GM12878 (cell line): ENCODE measurements at regions not wholly inside any gene's neighbourhood (a gene's known extent, or its start where the extent isn't known, plus 50 kb on each side); places are given as distances from the start of the nearest gene placed in this dataset.

ENCODE experiments used
- ATAC-seq: fragments of 200-7000 bp; cut with Tn5 transposase; 3 replicates; pipeline ENCODE4 v1.9.1; 2020; ENCODE audit warnings: mild to moderate bottlenecking, moderate library complexity
- BruUV-seq: library from RNA; stranded (reverse); fragments of 400-500 nt; replicated peaks from 2 replicates; lab custom pipeline; 2021; lab: Mats Ljungman, UMichigan
- CTCF ChIA-PET: fragments of 300-600 bp; sonication (Branson Sonifier 250); formaldehyde crosslinking; extraction: SDS; loops from one replicate; lab custom pipeline; 2021; ENCODE audit warnings: inconsistent platforms; lab: Yijun Ruan, JAX
- POLR2A ChIA-PET: fragments of 350-600 bp; formaldehyde crosslinking; extraction: SDS; loops from one replicate; lab custom pipeline; 2021; ENCODE audit warnings: inconsistent platforms; lab: Charles Lee
- RAD21 ChIA-PET: fragments of 300-600 bp; sonication (Branson Sonifier 250); formaldehyde crosslinking; loops from one replicate; lab custom pipeline; 2023; ENCODE audit warnings: antibody characterized with exemption; ENCODE audit not compliant: unreplicated experiment; lab: Charles Lee
- SMC1A ChIA-PET: fragments of 300-600 bp; sonication (Branson Sonifier 250); formaldehyde crosslinking; loops from one replicate; lab custom pipeline; 2023; ENCODE audit not compliant: unreplicated experiment, uncharacterized antibody; lab: Charles Lee
- DNase-seq: peaks from one replicate; pipeline ENCODE4 v3.0.0-alpha.2; 2011; ENCODE audit warnings: low read depth, low spot score
- FAIRE-seq: peaks from 3 replicates; lab custom pipeline; 2011; peaks lifted over from hg19 to GRCh38; lab: Jason Lieb, UNC
- H2AFZ ChIP-seq: 2 replicates; pipeline ENCODE4 v1.6.0; 2011; ENCODE audit warnings: low read depth, low read length, control low read depth; ENCODE audit not compliant: control insufficient read depth
- H3K27ac ChIP-seq: 2 replicates; pipeline ENCODE4 v1.5.1; 2011; ENCODE audit warnings: control low read depth; ENCODE audit not compliant: control insufficient read depth, insufficient read depth
- H3K27me3 ChIP-seq, 2 experiments: replicated peaks in 1 of 2; 2 replicates each; pipeline versions ENCODE4 v1.6.0 to v1.6.1; 2011; ENCODE audit warnings: low read length in 1 of 2; ENCODE audit not compliant: control insufficient read depth in 2 of 2, insufficient read depth in 2 of 2
- H3K36me3 ChIP-seq, 2 experiments: 2 replicates each; pipeline ENCODE4 v1.5.1; 2011; ENCODE audit warnings: low read length in 1 of 2; ENCODE audit not compliant: control insufficient read depth in 2 of 2, insufficient read depth in 2 of 2
- H3K4me1 ChIP-seq: 2 replicates; pipeline ENCODE4 v1.6.1; 2011; ENCODE audit warnings: mild to moderate bottlenecking, low read length, moderate library complexity, mixed read lengths; ENCODE audit not compliant: control insufficient read depth, insufficient read depth
- H3K4me2 ChIP-seq: 2 replicates; pipeline ENCODE4 v1.6.0; 2011; ENCODE audit warnings: control low read depth; ENCODE audit not compliant: control insufficient read depth, insufficient read depth
- H3K4me3 ChIP-seq: fragments of 200-600 bp; sonication (generic); 2 replicates; pipeline ENCODE4 v1.5.1; 2016
- H3K79me2 ChIP-seq: 2 replicates; pipeline ENCODE4 v1.6.0; 2011; ENCODE audit warnings: low read length; ENCODE audit not compliant: control insufficient read depth, insufficient read depth
- H3K9ac ChIP-seq: 2 replicates; pipeline ENCODE4 v1.8.0; 2011; ENCODE audit warnings: low read length, control low read depth, mixed read lengths; ENCODE audit not compliant: control insufficient read depth, insufficient read depth
- H3K9me3 ChIP-seq: replicated peaks from 3 replicates; pipeline ENCODE4 v1.5.1; 2011; ENCODE audit warnings: mild to moderate bottlenecking, low read length; ENCODE audit not compliant: control insufficient read depth, insufficient read depth
- H4K20me1 ChIP-seq: 2 replicates; pipeline ENCODE4 v1.6.0; 2011; ENCODE audit not compliant: control insufficient read depth, insufficient read depth
- FOS ChIP-seq: IDR thresholded peaks from 3 replicates; pipeline ENCODE4 v1.6.1; 2011; ENCODE audit warnings: borderline replicate concordance; ENCODE audit not compliant: insufficient read length; ENCODE audit errors: extremely low read depth
- MEF2A ChIP-seq: IDR thresholded peaks from 2 replicates; pipeline ENCODE4 v1.6.1; 2011; ENCODE audit warnings: low read depth, mild to moderate bottlenecking, low read length, moderate library complexity; ENCODE audit not compliant: insufficient read depth
- NBN ChIP-seq: fragments of 450-650 bp; IDR thresholded peaks from 2 replicates; pipeline ENCODE4 v1.6.1; 2016
- NFXL1 ChIP-seq: fragments of 450-650 bp; IDR thresholded peaks from 2 replicates; pipeline ENCODE4 v1.6.1; 2017; ENCODE audit warnings: antibody characterized with exemption, mild to moderate bottlenecking, borderline replicate concordance
- NR2C1 ChIP-seq: fragments of 450-650 bp; IDR thresholded peaks from 2 replicates; pipeline ENCODE4 v1.6.1; 2017; ENCODE audit warnings: antibody characterized with exemption, mild to moderate bottlenecking, moderate library complexity
- NRF1 ChIP-seq: conservative IDR thresholded peaks from 2 replicates; pipeline ENCODE4 v1.6.1; 2011; ENCODE audit warnings: mild to moderate bottlenecking, low read depth, low read length, improper control_type of control experiment
- PAX8 ChIP-seq: fragments of 450-650 bp; IDR thresholded peaks from 2 replicates; pipeline ENCODE4 v1.6.1; 2017; ENCODE audit warnings: mild to moderate bottlenecking, moderate library complexity
- SIN3A ChIP-seq: IDR thresholded peaks from 2 replicates; pipeline ENCODE4 v1.6.1; 2012; ENCODE audit warnings: low read depth, low read length, improper control_type of control experiment
- SUPT20H ChIP-seq: IDR thresholded peaks from 2 replicates; pipeline ENCODE4 v1.6.1; 2011; ENCODE audit warnings: low read depth, mild to moderate bottlenecking, low read length, moderate library complexity, borderline replicate concordance; ENCODE audit not compliant: control insufficient read depth
- ZNF622 ChIP-seq: fragments of 450-650 bp; IDR thresholded peaks from 2 replicates; pipeline ENCODE4 v1.6.1; 2017; ENCODE audit warnings: mild to moderate bottlenecking, inconsistent platforms
- WGBS: methylation state at CpG from one replicate; pipeline ENCODE4 v1.1.6; 2016; ENCODE audit warnings: low lambda C conversion rate; ENCODE audit not compliant: insufficient replicate concordance, insufficient coverage; ENCODE audit errors: missing lambda C conversion rate; 5-methylcytosine and 5-hydroxymethylcytosine counted together
- in situ Hi-C: fragments of 300-500 bp; cut with MboI; formaldehyde crosslinking; loops from 9 replicates; pipeline ENCODE4 v1.14.3; 2018; ENCODE audit warnings: mixed read lengths
- intact Hi-C: fragments of 100-400 bp; cut with micrococcal nuclease; formaldehyde crosslinking; loops from one replicate; pipeline ENCODE4 v1.14.2; 2022; ENCODE audit not compliant: unreplicated experiment

GRCh38 chr9:7979611-7980010 is 180.0 kb upstream of the DMAC1 start:
- H3K4me2 ChIP-seq = no peak overlapping the region
- no peaks in the 10 kb centered on the region for H3K9me3 ChIP-seq
- no peak overlapping the region for H3K9ac ChIP-seq
- no peaks in the 10 kb centered on the region for H4K20me1 ChIP-seq
- H3K36me3 ChIP-seq = no peaks in the 10 kb centered on the region
- no TSS peak for BruUV-seq
- no peak for FAIRE-seq
- H3K4me1 ChIP-seq = peaks cover 32% of the 10 kb centered on the region
- H3K4me3 ChIP-seq = no peak overlapping the region
- no peaks in the 10 kb centered on the region for H3K79me2 ChIP-seq
- ChIA-PET SMC1A (no interaction called here), POLR2A (no interaction called here), CTCF (interaction anchor here (0.9 kb wide), 1 partner anchor 12 kb away, joined by 3 read pairs; no protein-coding TSS in a partner anchor)
- ATAC-seq = no peak
- intact Hi-C loops = loop anchor here (5.0 to 10.0 kb wide), 2 partner anchors 182 to 685 kb away; partner anchors contain the start of gene DMAC1
- TF ChIP-seq NR2C1 (no peak), SUPT20H (no peak), NRF1 (no peak), MEF2A (no peak), NFXL1 (no peak), FOS (no peak), ZNF622 (no peak), SIN3A (no peak), PAX8 (no peak), NBN (no peak)
- TF ChIP-seq, all 136 proteins: peak for 0
- Histone ChIP-seq H3K27ac (no peak overlapping the region), H3K27me3 (no peaks in the 10 kb centered on the region), H2AFZ (no peak overlapping the region)
- RAD21 ChIA-PET = no interaction called here
- in situ Hi-C loops = loop anchor here (10.0 kb wide), 2 partner anchors 185 to 685 kb away; partner anchors contain the start of gene DMAC1
- DNase-seq = no peak
- WGBS = 97% methylated on average over 5 of the region's 5 CpGs
